GM12873 (cell line): ENCODE measurements at regions not wholly inside any gene's neighbourhood (a gene's known extent, or its start where the extent isn't known, plus 50 kb on each side); places are given as distances from the start of the nearest gene placed in this dataset.
A peak's percentile ranks its signal among the peaks of the same experiment; 100 is the strongest.

ENCODE experiments used
- CTCF ChIP-seq: IDR thresholded peaks from 2 replicates; pipeline ENCODE4 v1.5.1; 2012; ENCODE audit warnings: low read depth, mild to moderate bottlenecking, moderate library complexity, low read length, control low read depth; ENCODE audit not compliant: insufficient read depth; ENCODE audit errors: missing control alignments

GRCh38 chr7:35983626-35984025, 169.4 kb upstream of the EEPD1 start:
- TF ChIP-seq CTCF, result no peak

- peak; percentile 95 for TF ChIP-seq CTCF
These were observed 167.8 kb upstream of the EEPD1 start for GRCh38 chr7:35985126-35985754.

GRCh38 chr7:35987016-35987415, 166.0 kb upstream of the EEPD1 start:
- TF ChIP-seq CTCF, result no peak

GRCh38 chr7:35988105-35988504, 164.9 kb upstream of the EEPD1 start:
- no peak for TF ChIP-seq CTCF

- TF ChIP-seq CTCF, result no peak
These were observed 164.2 kb upstream of the EEPD1 start for GRCh38 chr7:35988818-35989217.

- no peak for TF ChIP-seq CTCF
These were observed 161.4 kb upstream of the EEPD1 start for GRCh38 chr7:35991511-35992232.

- TF ChIP-seq CTCF, result no peak
These were observed 160.6 kb upstream of the EEPD1 start for GRCh38 chr7:35992436-35992835.
